A549 (cell line): ENCODE measurements at regions not wholly inside any gene's neighbourhood (a gene's known extent, or its start where the extent isn't known, plus 50 kb on each side); places are given as distances from the start of the nearest gene placed in this dataset.

Experiments
- ATAC-seq, 2 experiments: fragments of 200-7000 bp in 1 of 2; fragments of >200 bp in 1 of 2; cut with Nextera tagmentation in 1 of 2; cut with Tn5 transposase in 1 of 2; 3 replicates each; pipeline versions ENCODE4 v1.8.0 to v1.9.1; 2018 to 2020; ENCODE audit warnings: mild to moderate bottlenecking in 1 of 2, moderate library complexity in 1 of 2
- CTCF ChIA-PET: fragments of 300-600 bp; sonication (Branson Sonifier 250); formaldehyde crosslinking; extraction: SDS; loops from one replicate; lab custom pipeline; 2021; ENCODE audit warnings: antibody characterized with exemption, inconsistent platforms; lab: Yijun Ruan, JAX
- POLR2A ChIA-PET: fragments of 350-600 bp; formaldehyde crosslinking; extraction: SDS; loops from one replicate; lab custom pipeline; 2021; ENCODE audit warnings: antibody characterized with exemption, inconsistent platforms; lab: Yijun Ruan, JAX
- DNase-seq, 2 experiments: peaks; one replicate each; pipeline versions ENCODE4 v3.0.0 to v3.0.0-alpha.2; 2011 to 2016; ENCODE audit warnings: low read depth in 1 of 2, low spot score in 1 of 2
- FAIRE-seq: peaks from 2 replicates; lab custom pipeline; 2011; peaks lifted over from hg19 to GRCh38; lab: Jason Lieb, UNC
- H3K27ac ChIP-seq, 2 experiments: fragments of >200 bp; sonication (Bioruptor Twin); formaldehyde crosslinking; 3 replicates each; pipeline ENCODE4 v1.5.1; 2016 to 2017
- H3K4me1 ChIP-seq: fragments of >200 bp; sonication (Bioruptor Twin); formaldehyde crosslinking; 3 replicates; pipeline ENCODE4 v1.6.1; 2016
- H3K4me2 ChIP-seq: fragments of >200 bp; sonication (Bioruptor Twin); formaldehyde crosslinking; 3 replicates; pipeline ENCODE4 v1.6.1; 2016
- H3K4me3 ChIP-seq: fragments of >200 bp; sonication (Bioruptor Twin); formaldehyde crosslinking; 3 replicates; pipeline ENCODE4 v1.5.1; 2016
- H3K9me3 ChIP-seq: fragments of >200 bp; sonication (Bioruptor Twin); formaldehyde crosslinking; 3 replicates; pipeline ENCODE4 v1.6.1; 2016
- ATOH8 ChIP-seq: fragments of 250-450 bp; sonication (Bioruptor Pico); IDR thresholded peaks from 2 replicates; pipeline ENCODE4 v1.5.0; 2020; ENCODE audit warnings: low read depth, mild to moderate bottlenecking, moderate library complexity
- BHLHE40 ChIP-seq: IDR thresholded peaks from 2 replicates; pipeline ENCODE4 v1.6.1; 2012; ENCODE audit warnings: low read depth, low read length, inconsistent platforms
- CBX2 ChIP-seq: fragments of 200-600 bp; sonication (generic); IDR thresholded peaks from 2 replicates; pipeline ENCODE4 v1.6.1; 2016; ENCODE audit warnings: low read depth, mild to moderate bottlenecking, borderline replicate concordance
- EHF ChIP-seq: fragments of 250-450 bp; sonication (Bioruptor Pico); IDR thresholded peaks from 2 replicates; pipeline ENCODE4 v1.5.0; 2020; ENCODE audit warnings: mild to moderate bottlenecking
- EP300 ChIP-seq, 2 experiments: fragments of >200 bp; sonication (Bioruptor Twin); formaldehyde crosslinking; IDR thresholded peaks; 2 replicates in 1 of 2; 3 replicates in 1 of 2; pipeline ENCODE4 v1.6.1; 2016 to 2017
- ESRRA ChIP-seq: fragments of 150-350 bp; IDR thresholded peaks from 2 replicates; pipeline ENCODE4 v1.6.1; 2014; ENCODE audit warnings: mild to moderate bottlenecking, low read length, borderline replicate concordance
- FOXS1 ChIP-seq: fragments of 250-450 bp; sonication (Bioruptor Pico); IDR thresholded peaks from 2 replicates; pipeline ENCODE4 v1.5.0; 2020; ENCODE audit warnings: mild to moderate bottlenecking, moderate library complexity
- GATA3 ChIP-seq: IDR thresholded peaks from 2 replicates; pipeline ENCODE4 v1.6.1; 2012; ENCODE audit warnings: borderline replicate concordance
- HEYL ChIP-seq: fragments of 250-450 bp; sonication (Bioruptor Pico); IDR thresholded peaks from 2 replicates; pipeline ENCODE4 v1.8.0; 2021; ENCODE audit warnings: mild to moderate bottlenecking, moderate library complexity
- HOXB5 ChIP-seq: fragments of 250-450 bp; sonication (Bioruptor Pico); IDR thresholded peaks from 2 replicates; pipeline ENCODE4 v1.5.0; 2020; ENCODE audit warnings: mild to moderate bottlenecking, moderate library complexity
- JUN ChIP-seq, 2 experiments: fragments of >200 bp; sonication (Bioruptor Twin); formaldehyde crosslinking; IDR thresholded peaks; 2 replicates in 1 of 2; 3 replicates in 1 of 2; pipeline ENCODE4 v1.6.1; 2016 to 2017
- MAFK ChIP-seq: fragments of 450-650 bp; IDR thresholded peaks from 2 replicates; pipeline ENCODE4 v1.6.1; 2014; ENCODE audit not compliant: partially characterized antibody
- MAX ChIP-seq: IDR thresholded peaks from 2 replicates; pipeline ENCODE4 v1.6.1; 2012
- MAZ ChIP-seq: fragments of 150-350 bp; IDR thresholded peaks from 2 replicates; pipeline ENCODE4 v1.6.1; 2014; ENCODE audit warnings: antibody characterized with exemption, low read depth, low read length, borderline replicate concordance
- MYC ChIP-seq: IDR thresholded peaks from 2 replicates; pipeline ENCODE4 v1.6.1; 2012; ENCODE audit warnings: mild to moderate bottlenecking, inconsistent platforms, low read length, improper control_type of control experiment, borderline replicate concordance
- PBX3 ChIP-seq: IDR thresholded peaks from 2 replicates; pipeline ENCODE4 v1.6.1; 2012
- PHF8 ChIP-seq: fragments of 200-600 bp; sonication (generic); IDR thresholded peaks from 2 replicates; pipeline ENCODE4 v1.6.1; 2016; ENCODE audit warnings: low read depth, mild to moderate bottlenecking, antibody characterized with exemption, moderate library complexity, borderline replicate concordance
- POLR2A ChIP-seq: IDR thresholded peaks from 2 replicates; pipeline ENCODE4 v1.6.1; 2012; ENCODE audit warnings: mild to moderate bottlenecking, low read length
- POLR2AphosphoS2 ChIP-seq: conservative IDR thresholded peaks from 2 replicates; pipeline ENCODE4 v1.6.1; 2012; ENCODE audit warnings: low read length, improper control_type of control experiment, inconsistent platforms
- RAD21 ChIP-seq, 2 experiments: fragments of >200 bp in 1 of 2; sonication (Bioruptor Twin) in 1 of 2; formaldehyde crosslinking in 1 of 2; IDR thresholded peaks in 1 of 2; conservative IDR thresholded peaks in 1 of 2; 2 replicates in 1 of 2; 3 replicates in 1 of 2; pipeline ENCODE4 v1.6.1; 2012 to 2018; ENCODE audit warnings: inconsistent platforms in 1 of 2
- RARB ChIP-seq: fragments of 250-450 bp; sonication (Bioruptor Pico); IDR thresholded peaks from 2 replicates; pipeline ENCODE4 v1.8.0; 2021; ENCODE audit warnings: mild to moderate bottlenecking, moderate library complexity
- RCOR1 ChIP-seq: fragments of 150-350 bp; IDR thresholded peaks from 2 replicates; pipeline ENCODE4 v1.6.1; 2014; ENCODE audit warnings: antibody characterized with exemption, low read length, low read depth
- REST ChIP-seq: fragments of 200-600 bp; sonication (generic); IDR thresholded peaks from 2 replicates; pipeline ENCODE4 v1.6.1; 2016; ENCODE audit warnings: antibody characterized with exemption, mild to moderate bottlenecking, moderate library complexity
- RFX5 ChIP-seq: fragments of 450-650 bp; IDR thresholded peaks from 2 replicates; pipeline ENCODE4 v1.7.1; 2014; ENCODE audit warnings: antibody characterized with exemption, mild to moderate bottlenecking, moderate library complexity
- SREBF2 ChIP-seq: fragments of 450-650 bp; IDR thresholded peaks from 2 replicates; pipeline ENCODE4 v1.6.1; 2014; ENCODE audit warnings: mild to moderate bottlenecking, moderate library complexity
- ZC3H11A ChIP-seq: fragments of 450-650 bp; IDR thresholded peaks from 2 replicates; pipeline ENCODE4 v1.6.1; 2014; ENCODE audit warnings: antibody characterized with exemption, mild to moderate bottlenecking
- ZNF302 ChIP-seq: fragments of 250-450 bp; sonication (Bioruptor Pico); IDR thresholded peaks from 2 replicates; pipeline ENCODE4 v1.9.0; 2021; ENCODE audit warnings: inconsistent platforms, mild to moderate bottlenecking, moderate library complexity
- WGBS: methylation state at CpG from one replicate; pipeline ENCODE4 v1.1.6; 2017; ENCODE audit errors: missing lambda C conversion rate; 5-methylcytosine and 5-hydroxymethylcytosine counted together

DNA sequence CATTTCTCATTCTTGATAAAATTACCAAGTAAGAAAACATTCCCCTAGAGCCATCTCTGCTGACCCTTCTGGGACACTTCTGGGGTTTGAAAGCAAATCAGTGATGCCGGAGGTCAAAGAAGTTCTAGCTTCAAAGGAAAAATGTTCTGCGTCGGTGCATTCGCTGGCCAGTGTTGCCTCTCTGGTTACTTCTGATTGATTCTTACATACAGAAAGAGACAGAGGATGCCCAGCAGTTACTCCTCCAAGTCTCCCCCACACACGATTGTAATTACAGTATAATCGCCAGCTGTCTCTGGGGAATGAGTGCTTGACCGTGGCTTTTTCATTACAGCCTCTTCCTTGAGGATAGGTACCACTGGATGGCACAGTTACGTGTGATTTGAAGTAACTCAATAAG, 150.9 kb downstream of the SNX19 start:
- Histone ChIP-seq H3K4me3 (no peak overlapping the region), H3K4me2 (no peak overlapping the region), H3K27ac (no peak overlapping the region), H3K9me3 (no peaks in the 10 kb centered on the region), H3K4me1 (no peaks in the 10 kb centered on the region)
- ChIA-PET CTCF (no interaction called here), POLR2A (no interaction called here)
- 72% methylated on average over 8 of the region's 8 CpGs for WGBS
- no peak for TF ChIP-seq ZC3H11A
- no peak for TF ChIP-seq FOXS1 (CRISPR knock-in tag)
- TF ChIP-seq MAX = no peak
- TF ChIP-seq EP300 (IDR thresholded peaks at IDR 0.05) = no peak
- no peak for TF ChIP-seq ZNF302 (CRISPR knock-in tag)
- TF ChIP-seq RCOR1 = no peak
- TF ChIP-seq MAFK = no peak
- no peak for TF ChIP-seq REST
- TF ChIP-seq POLR2A = no peak
- no peak for TF ChIP-seq SREBF2
- TF ChIP-seq RFX5 = no peak
- no peak for FAIRE-seq
- DNase-seq = no peak
- ATAC-seq = no peak

DNA sequence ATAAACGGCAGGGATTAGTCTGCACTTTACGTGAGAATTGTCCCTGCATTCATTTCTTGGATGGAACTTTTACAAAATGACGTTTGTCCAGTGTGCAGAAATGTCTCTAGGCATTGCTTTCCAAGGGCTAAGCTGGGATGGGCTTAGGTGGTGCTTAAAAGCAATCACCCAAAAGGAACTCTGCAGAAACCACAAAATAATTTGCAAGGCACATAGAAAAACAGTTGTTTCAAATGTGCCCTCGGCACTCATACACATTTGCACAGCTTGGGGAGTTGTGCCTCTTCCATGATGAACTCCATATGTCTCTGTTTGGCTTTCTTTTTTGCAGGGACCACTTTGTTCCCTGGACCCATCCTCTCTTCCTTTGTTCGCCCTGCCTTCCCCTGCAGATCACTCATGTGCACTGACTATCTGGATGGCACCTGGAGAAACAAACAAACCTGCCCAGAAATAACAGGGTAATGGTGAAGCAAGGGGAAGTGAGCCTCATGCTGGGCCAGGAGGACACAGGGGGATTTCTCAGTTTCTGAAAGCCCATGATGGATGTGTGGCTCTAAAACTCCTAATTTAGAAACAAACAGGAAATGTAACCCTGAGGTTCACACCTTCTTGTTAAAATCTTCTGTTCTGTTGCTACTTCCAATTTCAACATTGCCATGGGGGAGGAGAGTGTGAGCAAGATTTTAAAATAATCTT, 150.2 kb downstream of the SNX19 start:
- no peak for DNase-seq
- no peak for FAIRE-seq

More for the DNA sequence above, 150.2 kb downstream of the SNX19 start:
- Histone ChIP-seq H3K4me2 (no peak overlapping the region), H3K4me3 (no peak overlapping the region), H3K4me1 (no peaks in the 10 kb centered on the region), H3K9me3 (no peaks in the 10 kb centered on the region), H3K27ac (no peak overlapping the region)
- 49% methylated on average over 5 of the region's 5 CpGs for WGBS
- ChIA-PET CTCF (no interaction called here), POLR2A (no interaction called here)
- TF ChIP-seq FOXS1 (CRISPR knock-in tag) (no peak), HEYL (CRISPR knock-in tag) (no peak), ESRRA (no peak), MYC (no peak), RARB (CRISPR knock-in tag) (no peak), HOXB5 (CRISPR knock-in tag) (no peak), PBX3 (no peak), JUN (IDR thresholded peaks at IDR 0.05) (no peak), CBX2 (no peak), BHLHE40 (no peak), SREBF2 (no peak), ATOH8 (CRISPR knock-in tag) (no peak), MAZ (no peak), RAD21 (conservative IDR thresholded peaks at IDR 0.05 in 1 of 2, IDR thresholded peaks at IDR 0.05 in 1 of 2) (no peak), EHF (CRISPR knock-in tag) (no peak), GATA3 (no peak), POLR2AphosphoS2 (no peak), ZNF302 (CRISPR knock-in tag) (no peak), ZC3H11A (no peak), PHF8 (no peak)
- ATAC-seq = no peak
